HG03139 (cell line): ENCODE measurements at regions not wholly inside any gene's neighbourhood (a gene's known extent, or its start where the extent isn't known, plus 50 kb on each side); places are given as distances from the start of the nearest gene placed in this dataset.

ENCODE experiments used
- ATAC-seq: cut with Tn5 transposase; IDR thresholded peaks from one replicate; pipeline ENCODE4 v1.9.1; 2021; ENCODE audit not compliant: unreplicated experiment

- no peak for ATAC-seq
These were observed 110.6 kb downstream of the MYCN start for GRCh38 chr2:16050908-16051489.

- no peak for ATAC-seq
These were observed 110.0 kb downstream of the MYCN start for GRCh38 chr2:16050261-16050907.

GRCh38 chr2:16049406-16049805 is 109.1 kb downstream of the MYCN start:
- ATAC-seq, result no peak

GRCh38 chr2:16048466-16048865 is 108.1 kb downstream of the MYCN start:
- ATAC-seq, result no peak

GRCh38 chr2:16047701-16048100 is 107.4 kb downstream of the MYCN start:
- no peak for ATAC-seq

- no peak for ATAC-seq
These were observed 106.3 kb downstream of the MYCN start for GRCh38 chr2:16046649-16047048.

- no peak for ATAC-seq
These were observed 105.5 kb downstream of the MYCN start for GRCh38 chr2:16045653-16046352.

GRCh38 chr2:16044946-16045456 is 104.7 kb downstream of the MYCN start:
- no peak for ATAC-seq

GRCh38 chr2:16043627-16044026 is 103.3 kb downstream of the MYCN start:
- no peak for ATAC-seq

- no peak for ATAC-seq
These were observed 102.8 kb downstream of the MYCN start for GRCh38 chr2:16043192-16043591.

GRCh38 chr2:16042201-16042700 is 101.9 kb downstream of the MYCN start:
- no peak for ATAC-seq

GRCh38 chr2:16040271-16041010 is 100.1 kb downstream of the MYCN start:
- no peak for ATAC-seq

- ATAC-seq, result no peak
These were observed 99.5 kb downstream of the MYCN start for GRCh38 chr2:16039823-16040222.

- ATAC-seq, result no peak
These were observed 98.7 kb downstream of the MYCN start for GRCh38 chr2:16039055-16039454.

GRCh38 chr2:16038621-16039020 is 98.3 kb downstream of the MYCN start:
- ATAC-seq, result no peak

GRCh38 chr2:16037808-16038457 is 97.6 kb downstream of the MYCN start:
- ATAC-seq, result no peak

- no peak for ATAC-seq
These were observed 96.6 kb downstream of the MYCN start for GRCh38 chr2:16036951-16037350.

- ATAC-seq, result no peak
These were observed 95.7 kb downstream of the MYCN start for GRCh38 chr2:16035747-16036745.

- no peak for ATAC-seq
These were observed 94.8 kb downstream of the MYCN start for GRCh38 chr2:16034975-16035746.
